Left cardiac atrium (tissue), 4 donors: ENCODE measurements at regions not wholly inside any gene's neighbourhood (a gene's known extent, or its start where the extent isn't known, plus 50 kb on each side); places are given as distances from the start of the nearest gene placed in this dataset.
"Not testable (repeated sequence)": the region's sequence is repeated elsewhere in the genome, so short reads cannot be mapped to it uniquely, and the experiment has no call there.

Experiments
- ATAC-seq, 2 donors: fragments of 200-7000 bp; cut with Tn5 transposase; one replicate each; pipeline ENCODE4 v1.9.1; 2020; ENCODE audit warnings: mild to moderate bottlenecking in 2 of 2, moderate library complexity in 2 of 2
- DNase-seq: peaks from one replicate; pipeline ENCODE4 v3.0.0-alpha.2; 2020
- intact Hi-C, 2 donors: fragments of 100-400 bp; cut with DNase I; formaldehyde crosslinking; loops; one replicate each; pipeline versions ENCODE4 v1.14.1 to v1.15.1; 2022 to 2023
- donor health status: DM: no; HTN: yes; CAD: no.
- donor health status: DM: no; HTN: yes; CAD: no; lungs with severe emphysema.
- donor health status: DM: yes; HTN: yes; CAD: no.
- donor health status: Dilated cardiomyopathy.

- intact Hi-C loops, DNase-seq: not testable (repeated sequence)
Measured at GRCh38 chr5:88014984-88015383, 253.7 kb downstream of the TMEM161B start.

DNA sequence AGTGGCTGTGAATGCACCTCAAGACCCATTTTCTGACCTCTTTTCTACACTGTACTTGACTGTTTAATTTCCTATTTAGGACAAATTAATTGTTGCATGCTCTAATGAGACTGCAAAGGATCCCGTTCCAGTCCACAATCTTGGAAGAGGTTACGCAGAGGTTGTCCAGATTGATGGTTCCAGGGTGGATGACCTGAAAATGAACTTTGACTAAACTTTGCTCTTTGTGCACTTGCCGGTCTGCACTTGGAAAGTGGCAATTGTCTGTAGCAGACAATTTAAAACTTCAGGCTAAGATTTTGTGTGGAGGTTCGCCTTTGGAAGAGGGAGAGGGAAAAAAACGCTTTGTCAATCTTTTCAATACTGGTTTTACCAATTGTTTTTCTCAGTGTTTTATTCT, 267.8 kb downstream of the TMEM161B start:
- DNase-seq (no peak), ATAC-seq (no peak)
- intact Hi-C loops, result no loop called here

More at GRCh38 chr5:88014984-88015383, 253.7 kb downstream of the TMEM161B start:
- not testable (repeated sequence) for ATAC-seq

GRCh38 chr5:87997662-87998061, 271.0 kb downstream of the TMEM161B start:
- no peak for ATAC-seq
- no peak for DNase-seq
- intact Hi-C loops, result no loop called here

- no peak for DNase-seq
- ATAC-seq, result no peak
- intact Hi-C loops, result no loop called here
Measured at GRCh38 chr5:87966213-87966612, 302.4 kb downstream of the TMEM161B start.

- DNase-seq, result no peak
- no peak for ATAC-seq
- intact Hi-C loops, result no loop called here
Measured at GRCh38 chr5:87954121-87954520, 314.5 kb downstream of the TMEM161B start.

DNA sequence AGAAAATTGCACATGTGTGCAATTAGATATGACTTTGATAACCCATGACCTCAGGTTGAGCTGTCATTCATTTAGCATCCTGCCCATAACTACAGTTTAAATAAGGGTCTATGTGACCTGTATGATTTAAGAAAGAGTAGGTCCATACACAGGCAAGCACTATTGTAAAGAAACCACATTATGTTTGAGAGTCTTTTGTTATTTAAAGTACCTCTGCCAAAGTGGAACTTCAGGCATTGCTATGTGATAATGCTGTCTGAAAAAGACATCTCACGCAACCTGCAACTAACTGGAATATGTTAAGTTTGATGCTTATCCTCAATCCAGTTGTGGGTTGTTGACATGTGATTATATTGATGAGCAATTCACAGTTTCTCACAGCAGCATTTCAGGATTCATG, 317.0 kb downstream of the TMEM161B start:
- DNase-seq (no peak), ATAC-seq (no peak)
- intact Hi-C loops, result no loop called here

- ATAC-seq (no peak), DNase-seq (no peak)
- intact Hi-C loops, result no loop called here
Measured at GRCh38 chr5:87949676-87950631, 318.7 kb downstream of the TMEM161B start.

DNA sequence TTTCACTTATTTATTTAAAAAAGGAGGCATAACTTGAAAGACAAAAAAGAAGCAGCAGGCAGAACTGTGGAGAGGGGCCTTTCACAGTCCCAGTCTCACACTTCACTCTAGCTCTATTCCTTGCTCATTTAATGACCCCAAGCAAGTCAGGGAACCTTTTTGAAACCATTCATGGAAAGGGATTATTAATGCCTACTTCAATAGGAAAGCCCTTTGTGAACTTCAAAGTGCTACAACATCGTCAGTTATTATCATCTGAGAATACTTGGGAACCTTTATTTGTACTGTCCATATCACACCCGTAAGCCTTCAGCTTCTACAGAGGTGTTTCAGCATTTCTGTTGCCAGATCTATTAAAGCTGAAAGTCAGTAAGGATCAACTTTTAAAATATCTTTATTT, 320.2 kb downstream of the TMEM161B start:
- intact Hi-C loops, result no loop called here
- no peak for DNase-seq
- no peak for ATAC-seq

- intact Hi-C loops, result no loop called here
- DNase-seq (no peak), ATAC-seq (no peak)
Measured at GRCh38 chr5:87946271-87946670, 322.4 kb downstream of the TMEM161B start.

DNA sequence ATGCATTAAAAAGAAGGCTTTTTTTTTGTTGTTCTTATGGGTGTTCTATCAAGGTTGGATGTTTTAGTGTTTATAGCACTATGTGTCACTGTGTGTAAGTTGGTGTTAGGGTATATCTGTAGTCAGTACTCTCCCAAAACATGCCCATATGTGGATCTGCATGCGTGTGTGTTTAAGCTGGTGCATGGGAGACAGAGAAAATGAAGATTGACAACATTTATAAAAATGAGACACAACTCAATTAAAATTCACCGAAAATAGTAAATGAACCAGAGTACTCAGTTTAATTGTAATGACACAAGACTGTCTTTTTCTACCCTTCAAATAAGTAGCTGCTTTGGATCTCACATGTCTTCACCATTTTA, 323.4 kb downstream of the TMEM161B start:
- intact Hi-C loops, result no loop called here
- ATAC-seq, result no peak
- no peak for DNase-seq

GRCh38 chr5:87944553-87945285, 323.9 kb downstream of the TMEM161B start:
- DNase-seq, result peak; percentile 47
- ATAC-seq, result peak in 1 of 2 donors; percentile 90

GRCh38 chr5:87940775-87941174, 327.9 kb downstream of the TMEM161B start:
- intact Hi-C loops, result no loop called here
- DNase-seq, result no peak
- ATAC-seq, result no peak

More at GRCh38 chr5:87944553-87945285, 323.9 kb downstream of the TMEM161B start:
- intact Hi-C loops, result no loop called here

GRCh38 chr5:87936667-87937066, 332.0 kb downstream of the TMEM161B start:
- intact Hi-C loops, result no loop called here
- ATAC-seq (no peak), DNase-seq (no peak)

DNA sequence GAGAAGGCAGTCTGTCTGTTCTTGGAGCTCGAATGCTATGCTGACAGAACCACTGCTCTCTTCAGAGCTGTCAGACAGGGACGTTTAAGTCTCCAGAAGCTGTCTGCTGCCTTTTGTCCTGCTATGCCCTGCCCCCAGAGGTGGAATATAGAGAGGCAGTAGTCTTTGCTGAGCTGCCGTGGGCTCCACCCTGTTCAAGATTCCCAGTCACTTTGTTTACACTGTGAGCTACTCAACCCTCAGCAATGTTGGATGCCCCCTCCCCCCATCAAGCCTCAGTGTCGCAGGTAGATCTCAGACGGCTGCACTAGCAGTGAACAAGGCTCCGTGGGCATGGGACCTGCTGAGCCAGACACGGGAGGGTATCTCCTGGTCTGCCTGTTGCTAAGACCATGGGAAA, 344.2 kb downstream of the TMEM161B start:
- intact Hi-C loops, result no loop called here
- no peak for ATAC-seq

DNA sequence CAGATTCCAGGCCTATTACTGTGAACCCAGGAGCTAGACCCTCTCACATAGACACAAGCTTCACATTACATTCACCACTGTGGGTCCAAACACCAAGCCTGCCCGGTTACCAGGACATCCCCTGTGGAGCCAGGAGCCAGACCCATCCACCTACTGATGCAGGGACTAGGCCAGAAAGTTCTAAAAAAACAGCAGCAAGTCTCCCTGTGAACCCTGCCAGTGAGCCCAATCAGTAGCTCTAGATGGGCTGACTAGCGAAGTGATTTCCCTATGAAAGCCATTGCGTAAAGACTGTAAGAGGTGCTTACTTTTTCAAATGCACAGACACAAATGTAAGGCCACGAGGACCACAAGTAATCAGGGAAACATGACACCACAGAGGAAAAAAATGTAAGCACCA, 352.3 kb downstream of the TMEM161B start:
- intact Hi-C loops, result no loop called here
- no peak for DNase-seq
- no peak for ATAC-seq

More for the DNA sequence above, 344.2 kb downstream of the TMEM161B start:
- no peak for DNase-seq

- ATAC-seq (no peak), DNase-seq (no peak)
- intact Hi-C loops, result no loop called here
Measured at GRCh38 chr5:87912419-87912818, 356.2 kb downstream of the TMEM161B start.

GRCh38 chr5:87909382-87909781, 359.3 kb downstream of the TMEM161B start:
- intact Hi-C loops, result no loop called here
- DNase-seq, result no peak
- no peak for ATAC-seq

GRCh38 chr5:87906962-87907361, 361.7 kb downstream of the TMEM161B start:
- ATAC-seq (no peak), DNase-seq (no peak)
- intact Hi-C loops, result no loop called here

GRCh38 chr5:87900419-87900818, 368.2 kb downstream of the TMEM161B start:
- DNase-seq (no peak), ATAC-seq (no peak)
- intact Hi-C loops, result no loop called here

GRCh38 chr5:87899721-87900131, 368.9 kb downstream of the TMEM161B start:
- intact Hi-C loops, result no loop called here
- DNase-seq (peak; percentile 23), ATAC-seq (peak; percentile 63 to 94)
